ENCODE measurements at regions not wholly inside any gene's neighbourhood (a gene's known extent, or its start where the extent isn't known, plus 50 kb on each side); places are given as distances from the start of the nearest gene placed in this dataset.

GRCh38 chr7:155188357-155188756 is 109.3 kb upstream of the INSIG1 start:
- H3K27me3 ChIP-seq (ENCODE audit: control insufficient read depth in 2 of 2, insufficient read depth in 2 of 2, low read length in 2 of 2), result no peaks in the 10 kb centered on the region
- no peaks in the 10 kb centered on the region for H4K20me1 ChIP-seq (replicated peaks; ENCODE audit: control insufficient read depth, extremely low read depth, insufficient read depth, low read length)
- H3K9me1 ChIP-seq (replicated peaks; ENCODE audit: control insufficient read depth, extremely low read depth, insufficient read depth, low read length), result no peaks in the 10 kb centered on the region
- POLR2A ChIA-PET, result no interaction called here
- TF ChIP-seq FOS (IDR thresholded peaks at IDR 0.05; ENCODE audit: borderline replicate concordance, insufficient read depth, low read length) (no peak), MYC (IDR thresholded peaks at IDR 0.05; ENCODE audit: low read depth, low read length) (no peak), EZH2 (IDR thresholded peaks at IDR 0.05; ENCODE audit: borderline replicate concordance, low read depth, low read length, severe bottlenecking) (no peak), POLR2A (IDR thresholded peaks at IDR 0.05; ENCODE audit: low read depth, low read length) (no peak), CTCF (IDR thresholded peaks at IDR 0.05; ENCODE audit: extremely low read depth in 1 of 2, insufficient read depth in 1 of 2, low read depth in 1 of 2, low read length in 2 of 2) (no peak), POLR2AphosphoS5 (IDR thresholded peaks at IDR 0.05; ENCODE audit: insufficient read depth, low read depth, low read length) (no peak), MAX (IDR thresholded peaks at IDR 0.05; ENCODE audit: insufficient read depth, insufficient read length) (no peak), GATA2 (IDR thresholded peaks at IDR 0.05; ENCODE audit: insufficient read depth, insufficient read length, low read depth, low read length) (no peak), JUN (IDR thresholded peaks at IDR 0.05; ENCODE audit: borderline replicate concordance, insufficient read depth, insufficient read length, low read depth) (no peak)
- no TSS peak for BruUV-seq (replicated peaks)
- H3K9ac ChIP-seq (replicated peaks; ENCODE audit: extremely low read depth, insufficient read depth, low read length), result no peak overlapping the region
- CTCF ChIA-PET, result interaction anchor here (3.1 to 3.6 kb wide), 2 partner anchors 110 to 156 kb away, joined by 19 to 61 read pairs; partner anchors contain the start of gene INSIG1
- no peak overlapping the region for H3K27ac ChIP-seq (ENCODE audit: insufficient read depth, low read depth, low read length)
- DNase-seq (ENCODE audit: low read depth, low spot score) (no peak), FAIRE-seq (no peak)
- no peaks in the 10 kb centered on the region for H3K79me2 ChIP-seq (ENCODE audit: control insufficient read depth, insufficient read depth, low read length)
- H3K4me1 ChIP-seq (ENCODE audit: control insufficient read depth, extremely low read depth, insufficient read depth, low read length), result no peaks in the 10 kb centered on the region
- intact Hi-C loops (cut with micrococcal nuclease) (no loop called here), dilution Hi-C loops (cut with MboI; ENCODE audit: extremely low pct_ligation_motif_present, low sequenced_read_pairs) (loop anchor here (25.0 kb wide), 1 partner anchor 149 kb away; no protein-coding TSS in a partner anchor)
- H3K36me3 ChIP-seq (ENCODE audit: control insufficient read depth in 2 of 2, extremely low read depth in 1 of 2, insufficient read depth in 2 of 2, low read length in 2 of 2), result no peaks in the 10 kb centered on the region
- H3K4me2 ChIP-seq (ENCODE audit: insufficient read depth, low read length), result no peak overlapping the region
- H3K4me3 ChIP-seq (replicated peaks in 1 of 3; ENCODE audit: insufficient read depth in 1 of 3, low read depth in 1 of 3, low read length in 3 of 3), result no peak overlapping the region
- peaks cover 5% of the 10 kb centered on the region for H3K9me3 ChIP-seq (replicated peaks; ENCODE audit: control insufficient read depth, insufficient read depth, low read length)
- H2AFZ ChIP-seq (ENCODE audit: low read depth, low read length), result no peak overlapping the region
